Kidney (tissue), 13 donors: ENCODE measurements at regions not wholly inside any gene's neighbourhood (a gene's known extent, or its start where the extent isn't known, plus 50 kb on each side); places are given as distances from the start of the nearest gene placed in this dataset.
"Not testable (repeated sequence)": the region's sequence is repeated elsewhere in the genome, so short reads cannot be mapped to it uniquely, and the experiment has no call there.

Source experiments
- DNase-seq, 5 donors: peaks; one replicate each; pipeline ENCODE4 v3.0.0-alpha.2; 2013 to 2020
- FAIRE-seq: peaks from 2 replicates; lab custom pipeline; 2012; peaks lifted over from hg19 to GRCh38; lab: Jason Lieb, UNC
- H3K27ac ChIP-seq, 2 donors: one replicate each; pipeline ENCODE4 v1.7.0; 2013; ENCODE audit warnings: low read depth in 2 of 2, low read length in 2 of 2, inconsistent platforms in 1 of 2
- H3K27me3 ChIP-seq: one replicate; pipeline ENCODE4 v1.7.1; 2013; ENCODE audit warnings: low read length, inconsistent platforms; ENCODE audit not compliant: control insufficient read depth, insufficient read depth
- H3K36me3 ChIP-seq, 3 donors: one replicate each; pipeline versions ENCODE4 v1.7.0 to v1.7.1; 2013; ENCODE audit warnings: low read length in 3 of 3, control low read depth in 1 of 3, inconsistent platforms in 1 of 3; ENCODE audit not compliant: insufficient read depth in 3 of 3, control insufficient read depth in 2 of 3
- H3K4me1 ChIP-seq, 3 donors: one replicate each; pipeline versions ENCODE4 v1.7.0 to v1.7.1; 2013; ENCODE audit warnings: low read length in 3 of 3, inconsistent platforms in 1 of 3, low read depth in 1 of 3; ENCODE audit not compliant: control insufficient read depth in 2 of 3, insufficient read depth in 2 of 3
- H3K4me3 ChIP-seq, 3 donors: one replicate each; pipeline versions ENCODE4 v1.7.0 to v1.8.1; 2013; ENCODE audit warnings: low read length in 3 of 3, control low read depth in 1 of 3, inconsistent platforms in 1 of 3
- H3K9ac ChIP-seq, 3 donors: one replicate each; pipeline versions ENCODE4 v1.7.0 to v1.7.1; 2013; ENCODE audit warnings: low read length in 3 of 3, control low read depth in 1 of 3, inconsistent platforms in 1 of 3
- H3K9me3 ChIP-seq, 3 donors: one replicate each; pipeline versions ENCODE4 v1.7.0 to v1.7.1; 2013; ENCODE audit warnings: low read length in 3 of 3, control low read depth in 1 of 3, inconsistent platforms in 1 of 3; ENCODE audit not compliant: control insufficient read depth in 2 of 3, insufficient read depth in 1 of 3
- intact Hi-C: fragments of 100-400 bp; cut with DNase I; formaldehyde crosslinking; loops from one replicate; pipeline ENCODE4 v1.11.1; 2022
- TF ChIP-seq, protein P1 (sequence below): IDR thresholded peaks from 3 replicates; pipeline ENCODE4 v1.5.1; 2012; ENCODE audit warnings: mild to moderate bottlenecking, moderate library complexity, borderline replicate concordance; ENCODE audit not compliant: insufficient read depth; ENCODE audit errors: extremely low read depth
- donor health status: control.
- donor health status: control.
- donor health status: control.
- donor health status: control.
- donor health status: control.
- donor health status: DM: yes; HTN: yes; CAD: no.
- donor health status: Normal renal cell carcinoma (clear cell type).

- DNase-seq (no peak), FAIRE-seq (no peak)
- H3K27ac ChIP-seq = no peak overlapping the region
- no peaks in the 10 kb centered on the region for H3K4me1 ChIP-seq
- no peak overlapping the region for H3K9ac ChIP-seq
- intact Hi-C loops = no loop called here
- TF ChIP-seq, protein P1, sequence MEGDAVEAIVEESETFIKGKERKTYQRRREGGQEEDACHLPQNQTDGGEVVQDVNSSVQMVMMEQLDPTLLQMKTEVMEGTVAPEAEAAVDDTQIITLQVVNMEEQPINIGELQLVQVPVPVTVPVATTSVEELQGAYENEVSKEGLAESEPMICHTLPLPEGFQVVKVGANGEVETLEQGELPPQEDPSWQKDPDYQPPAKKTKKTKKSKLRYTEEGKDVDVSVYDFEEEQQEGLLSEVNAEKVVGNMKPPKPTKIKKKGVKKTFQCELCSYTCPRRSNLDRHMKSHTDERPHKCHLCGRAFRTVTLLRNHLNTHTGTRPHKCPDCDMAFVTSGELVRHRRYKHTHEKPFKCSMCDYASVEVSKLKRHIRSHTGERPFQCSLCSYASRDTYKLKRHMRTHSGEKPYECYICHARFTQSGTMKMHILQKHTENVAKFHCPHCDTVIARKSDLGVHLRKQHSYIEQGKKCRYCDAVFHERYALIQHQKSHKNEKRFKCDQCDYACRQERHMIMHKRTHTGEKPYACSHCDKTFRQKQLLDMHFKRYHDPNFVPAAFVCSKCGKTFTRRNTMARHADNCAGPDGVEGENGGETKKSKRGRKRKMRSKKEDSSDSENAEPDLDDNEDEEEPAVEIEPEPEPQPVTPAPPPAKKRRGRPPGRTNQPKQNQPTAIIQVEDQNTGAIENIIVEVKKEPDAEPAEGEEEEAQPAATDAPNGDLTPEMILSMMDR = no peak
- no peaks in the 10 kb centered on the region for H3K36me3 ChIP-seq
- H3K9me3 ChIP-seq = no peaks in the 10 kb centered on the region
- H3K27me3 ChIP-seq = no peaks in the 10 kb centered on the region
- no peak overlapping the region for H3K4me3 ChIP-seq
These were observed 1078.3 kb upstream of the EDIL3 start for GRCh38 chr5:85462957-85463356.

DNA sequence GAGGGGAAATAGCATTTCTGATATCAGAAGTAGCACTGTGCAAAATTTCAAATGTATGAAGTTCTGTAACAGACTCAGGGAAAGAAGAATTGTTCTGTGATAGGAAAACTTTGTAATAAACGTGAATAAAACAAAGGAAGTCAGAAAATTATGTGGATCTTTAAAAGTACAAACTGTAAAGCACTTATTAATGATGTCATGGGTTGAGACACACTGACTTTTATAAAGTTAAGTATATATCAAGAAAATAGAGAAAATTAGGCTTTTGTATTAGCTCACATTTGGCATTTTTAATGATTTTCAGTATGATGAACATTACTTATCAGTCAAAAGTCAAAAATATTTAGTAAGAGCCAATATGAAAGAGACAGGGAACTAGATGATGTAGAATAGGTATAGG is 1081.7 kb upstream of the EDIL3 start:
- Histone ChIP-seq H3K27ac (no peak overlapping the region), H3K9me3 (no peaks in the 10 kb centered on the region), H3K27me3 (no peaks in the 10 kb centered on the region), H3K4me1 (no peaks in the 10 kb centered on the region), H3K9ac (no peak overlapping the region), H3K4me3 (no peak overlapping the region), H3K36me3 (no peaks in the 10 kb centered on the region)
- no peak for FAIRE-seq
- DNase-seq = no peak
- TF ChIP-seq, protein P1 = no peak
- intact Hi-C loops = no loop called here

DNA sequence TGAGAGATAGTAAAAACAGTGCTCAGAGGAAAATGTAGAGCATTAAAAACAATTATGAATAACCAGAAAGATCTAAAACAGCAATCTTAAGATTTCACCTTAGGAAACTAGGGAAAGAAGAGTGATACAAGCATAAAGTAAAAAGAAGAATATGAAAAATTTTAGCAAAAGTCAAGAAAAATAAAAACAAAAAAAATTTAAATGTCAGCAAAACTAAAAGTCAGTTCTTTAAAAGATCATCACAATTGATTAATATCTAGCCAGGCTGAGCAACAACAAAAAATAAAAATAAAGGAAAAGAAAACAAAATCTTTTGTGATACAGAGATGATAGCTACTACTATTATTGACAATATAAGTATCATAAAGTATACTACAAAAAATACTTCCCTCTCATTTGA is 1088.1 kb upstream of the EDIL3 start:
- no peaks in the 10 kb centered on the region for H3K36me3 ChIP-seq
- no peaks in the 10 kb centered on the region for H3K27me3 ChIP-seq
- no peak overlapping the region for H3K9ac ChIP-seq
- intact Hi-C loops = no loop called here
- H3K9me3 ChIP-seq = no peaks in the 10 kb centered on the region
- TF ChIP-seq, protein P1 = no peak
- DNase-seq (no peak), FAIRE-seq (no peak)
- H3K4me1 ChIP-seq = no peaks in the 10 kb centered on the region
- H3K4me3 ChIP-seq = no peak overlapping the region
- no peak overlapping the region for H3K27ac ChIP-seq

DNA sequence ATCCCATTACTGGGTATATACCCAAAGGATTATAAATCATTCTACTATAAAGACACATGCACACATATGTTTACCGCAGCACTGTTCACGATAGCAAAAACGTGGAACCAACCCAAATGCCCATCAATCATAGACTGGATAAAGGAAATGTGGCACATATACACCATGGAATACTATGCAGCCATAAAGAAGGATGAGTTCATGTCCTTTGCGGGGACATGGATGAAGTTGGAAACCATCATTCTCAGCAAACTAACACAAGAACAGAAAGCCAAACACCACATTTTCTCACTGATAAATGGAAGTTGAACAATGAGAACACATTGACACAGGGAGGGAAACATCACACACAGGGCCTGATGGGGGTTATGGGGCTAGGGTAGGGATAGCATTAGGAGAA is 1090.5 kb upstream of the EDIL3 start:
- FAIRE-seq, H3K4me1 ChIP-seq, H3K4me3 ChIP-seq, H3K9ac ChIP-seq, H3K9me3 ChIP-seq, intact Hi-C loops, H3K27me3 ChIP-seq, H3K27ac ChIP-seq, H3K36me3 ChIP-seq, DNase-seq: not testable (repeated sequence)
